Liver (tissue), 7 donors: ENCODE measurements at regions not wholly inside any gene's neighbourhood (a gene's known extent, or its start where the extent isn't known, plus 50 kb on each side); places are given as distances from the start of the nearest gene placed in this dataset.

ENCODE experiments used
- DNase-seq: peaks from one replicate; pipeline ENCODE4 v3.0.0-alpha.2; 2017; ENCODE audit warnings: low spot score
- H3K27ac ChIP-seq, 2 donors: one replicate each; pipeline ENCODE4 v1.7.0; 2013; ENCODE audit warnings: inconsistent platforms in 2 of 2, low read length in 2 of 2, control low read depth in 1 of 2, low read depth in 1 of 2, mild to moderate bottlenecking in 1 of 2
- H3K27me3 ChIP-seq, 4 donors: one replicate each; pipeline versions ENCODE4 v1.6.1 to v1.7.0; 2013; ENCODE audit warnings: low read length in 3 of 4, inconsistent platforms in 1 of 4, mild to moderate bottlenecking in 1 of 4, moderate library complexity in 1 of 4; ENCODE audit not compliant: control insufficient read depth in 4 of 4, insufficient read depth in 4 of 4
- H3K36me3 ChIP-seq, 4 donors: one replicate each; pipeline versions ENCODE4 v1.6.1 to v1.7.0; 2013; ENCODE audit warnings: low read length in 3 of 4, mild to moderate bottlenecking in 3 of 4, low read depth in 1 of 4, moderate library complexity in 1 of 4; ENCODE audit not compliant: control insufficient read depth in 4 of 4, insufficient read depth in 3 of 4
- H3K4me1 ChIP-seq, 4 donors: one replicate each; pipeline versions ENCODE4 v1.6.1 to v1.7.0; 2013; ENCODE audit warnings: low read length in 3 of 4, mild to moderate bottlenecking in 3 of 4, moderate library complexity in 1 of 4; ENCODE audit not compliant: control insufficient read depth in 4 of 4, insufficient read depth in 4 of 4
- H3K4me3 ChIP-seq, 3 donors: one replicate each; pipeline versions ENCODE4 v1.6.1 to v1.7.0; 2013; ENCODE audit warnings: low read length in 3 of 3, control low read depth in 1 of 3, low read depth in 1 of 3, mild to moderate bottlenecking in 1 of 3
- H3K9ac ChIP-seq, 2 donors: one replicate each; pipeline ENCODE4 v1.7.0; 2013; ENCODE audit warnings: low read length in 2 of 2, mild to moderate bottlenecking in 2 of 2, moderate library complexity in 2 of 2, control low read depth in 1 of 2, low read depth in 1 of 2
- H3K9me3 ChIP-seq, 4 donors: one replicate each; pipeline versions ENCODE4 v1.6.1 to v1.7.0; 2013; ENCODE audit warnings: low read length in 3 of 4; ENCODE audit not compliant: control insufficient read depth in 4 of 4
- EGR1 ChIP-seq, 2 donors: IDR thresholded peaks; 2 replicates each; pipeline ENCODE4 v1.6.1; 2016 to 2018; ENCODE audit warnings: antibody characterized with exemption in 2 of 2, low read depth in 2 of 2
- FOXA1 ChIP-seq: IDR thresholded peaks from 2 replicates; pipeline ENCODE4 v1.6.1; 2016; ENCODE audit warnings: antibody characterized with exemption
- GABPA ChIP-seq, 2 donors: IDR thresholded peaks in 1 of 2; conservative IDR thresholded peaks in 1 of 2; 2 replicates each; pipeline ENCODE4 v1.6.1; 2016; ENCODE audit warnings: antibody characterized with exemption in 2 of 2, mild to moderate bottlenecking in 1 of 2, moderate library complexity in 1 of 2
- HNF4A ChIP-seq, 2 donors: conservative IDR thresholded peaks; 2 replicates each; pipeline ENCODE4 v1.6.1; 2016; ENCODE audit warnings: antibody characterized with exemption in 2 of 2, mild to moderate bottlenecking in 2 of 2
- HNF4G ChIP-seq: IDR thresholded peaks from 2 replicates; pipeline ENCODE4 v1.6.1; 2016; ENCODE audit warnings: antibody characterized with exemption
- MAX ChIP-seq: IDR thresholded peaks from 2 replicates; pipeline ENCODE4 v1.6.1; 2016; ENCODE audit warnings: antibody characterized with exemption
- NR2F2 ChIP-seq: IDR thresholded peaks from 2 replicates; pipeline ENCODE4 v1.6.1; 2016; ENCODE audit warnings: antibody characterized with exemption
- RAD21 ChIP-seq, 2 donors: IDR thresholded peaks; 2 replicates each; pipeline ENCODE4 v1.6.1; 2016; ENCODE audit warnings: antibody characterized with exemption in 2 of 2, mild to moderate bottlenecking in 2 of 2
- RXRA ChIP-seq, 2 donors: IDR thresholded peaks; 2 replicates each; pipeline ENCODE4 v1.6.1; 2017 to 2018; ENCODE audit warnings: antibody characterized with exemption in 2 of 2, mild to moderate bottlenecking in 1 of 2
- SP1 ChIP-seq: IDR thresholded peaks from 2 replicates; pipeline ENCODE4 v1.6.1; 2018; ENCODE audit warnings: antibody characterized with exemption, mild to moderate bottlenecking
- TAF1 ChIP-seq: conservative IDR thresholded peaks from 2 replicates; pipeline ENCODE4 v1.6.1; 2016; ENCODE audit warnings: antibody characterized with exemption, mild to moderate bottlenecking
- YY1 ChIP-seq: IDR thresholded peaks from 2 replicates; pipeline ENCODE4 v1.6.1; 2016; ENCODE audit warnings: antibody characterized with exemption, mild to moderate bottlenecking
- WGBS: extraction: QIAGEN DNeasy Blood & Tissue Kit; methylation state at CpG from one replicate; pipeline ENCODE4 v1.1.7; 2013; 5-methylcytosine and 5-hydroxymethylcytosine counted together
- TF ChIP-seq, protein P1 (sequence below): IDR thresholded peaks from 2 replicates; pipeline ENCODE4 v1.6.1; 2016; ENCODE audit warnings: antibody characterized with exemption
- TF ChIP-seq, protein P2 (sequence below): IDR thresholded peaks from 2 replicates; pipeline ENCODE4 v1.6.1; 2016; ENCODE audit warnings: antibody characterized with exemption, mild to moderate bottlenecking
- TF ChIP-seq, protein P3 (sequence below): IDR thresholded peaks from 2 replicates; pipeline ENCODE4 v1.6.1; 2016; ENCODE audit warnings: antibody characterized with exemption
- donor health status: healthy.
- donor health status: healthy.
- donor health status: healthy.
- donor health status: healthy.

DNA sequence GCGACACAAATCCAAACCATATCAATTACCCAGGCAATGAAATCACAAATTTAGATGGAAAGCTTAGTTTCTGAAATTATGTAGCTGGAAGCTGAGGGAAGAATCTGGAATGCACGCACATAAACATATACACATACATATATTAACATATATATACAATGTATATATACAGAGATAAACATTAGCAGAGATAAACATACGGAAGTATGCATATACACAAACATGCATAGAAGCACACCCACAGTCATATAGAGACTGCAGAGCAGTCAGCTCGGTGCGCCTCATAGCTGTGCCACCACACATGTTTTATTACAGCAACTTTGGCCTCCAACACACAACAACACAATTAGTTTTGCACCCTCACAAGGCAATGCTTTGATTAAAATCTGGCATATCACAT lies 288.1 kb downstream of the TEX29 start:
- no peak for DNase-seq
- WGBS: 93% methylated on average over 5 of the region's 5 CpGs
- Histone ChIP-seq H3K4me3 (no peak overlapping the region), H3K9me3 (no peaks in the 10 kb centered on the region), H3K36me3 (no peaks in the 10 kb centered on the region), H3K27me3 (no peaks in the 10 kb centered on the region), H3K9ac (no peak overlapping the region), H3K4me1 (no peaks in the 10 kb centered on the region), H3K27ac (no peak overlapping the region)
- TF ChIP-seq MAX (no peak), FOXA1 (no peak), TAF1 (no peak), GABPA (IDR thresholded peaks at IDR 0.05 in 1 of 2, conservative IDR thresholded peaks at IDR 0.05 in 1 of 2) (no peak), RAD21 (IDR thresholded peaks at IDR 0.05) (no peak), YY1 (no peak), SP1 (no peak)
- TF ChIP-seq, protein P1, sequence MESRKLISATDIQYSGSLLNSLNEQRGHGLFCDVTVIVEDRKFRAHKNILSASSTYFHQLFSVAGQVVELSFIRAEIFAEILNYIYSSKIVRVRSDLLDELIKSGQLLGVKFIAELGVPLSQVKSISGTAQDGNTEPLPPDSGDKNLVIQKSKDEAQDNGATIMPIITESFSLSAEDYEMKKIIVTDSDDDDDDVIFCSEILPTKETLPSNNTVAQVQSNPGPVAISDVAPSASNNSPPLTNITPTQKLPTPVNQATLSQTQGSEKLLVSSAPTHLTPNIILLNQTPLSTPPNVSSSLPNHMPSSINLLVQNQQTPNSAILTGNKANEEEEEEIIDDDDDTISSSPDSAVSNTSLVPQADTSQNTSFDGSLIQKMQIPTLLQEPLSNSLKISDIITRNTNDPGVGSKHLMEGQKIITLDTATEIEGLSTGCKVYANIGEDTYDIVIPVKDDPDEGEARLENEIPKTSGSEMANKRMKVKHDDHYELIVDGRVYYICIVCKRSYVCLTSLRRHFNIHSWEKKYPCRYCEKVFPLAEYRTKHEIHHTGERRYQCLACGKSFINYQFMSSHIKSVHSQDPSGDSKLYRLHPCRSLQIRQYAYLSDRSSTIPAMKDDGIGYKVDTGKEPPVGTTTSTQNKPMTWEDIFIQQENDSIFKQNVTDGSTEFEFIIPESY: no peak
- TF ChIP-seq, protein P2, sequence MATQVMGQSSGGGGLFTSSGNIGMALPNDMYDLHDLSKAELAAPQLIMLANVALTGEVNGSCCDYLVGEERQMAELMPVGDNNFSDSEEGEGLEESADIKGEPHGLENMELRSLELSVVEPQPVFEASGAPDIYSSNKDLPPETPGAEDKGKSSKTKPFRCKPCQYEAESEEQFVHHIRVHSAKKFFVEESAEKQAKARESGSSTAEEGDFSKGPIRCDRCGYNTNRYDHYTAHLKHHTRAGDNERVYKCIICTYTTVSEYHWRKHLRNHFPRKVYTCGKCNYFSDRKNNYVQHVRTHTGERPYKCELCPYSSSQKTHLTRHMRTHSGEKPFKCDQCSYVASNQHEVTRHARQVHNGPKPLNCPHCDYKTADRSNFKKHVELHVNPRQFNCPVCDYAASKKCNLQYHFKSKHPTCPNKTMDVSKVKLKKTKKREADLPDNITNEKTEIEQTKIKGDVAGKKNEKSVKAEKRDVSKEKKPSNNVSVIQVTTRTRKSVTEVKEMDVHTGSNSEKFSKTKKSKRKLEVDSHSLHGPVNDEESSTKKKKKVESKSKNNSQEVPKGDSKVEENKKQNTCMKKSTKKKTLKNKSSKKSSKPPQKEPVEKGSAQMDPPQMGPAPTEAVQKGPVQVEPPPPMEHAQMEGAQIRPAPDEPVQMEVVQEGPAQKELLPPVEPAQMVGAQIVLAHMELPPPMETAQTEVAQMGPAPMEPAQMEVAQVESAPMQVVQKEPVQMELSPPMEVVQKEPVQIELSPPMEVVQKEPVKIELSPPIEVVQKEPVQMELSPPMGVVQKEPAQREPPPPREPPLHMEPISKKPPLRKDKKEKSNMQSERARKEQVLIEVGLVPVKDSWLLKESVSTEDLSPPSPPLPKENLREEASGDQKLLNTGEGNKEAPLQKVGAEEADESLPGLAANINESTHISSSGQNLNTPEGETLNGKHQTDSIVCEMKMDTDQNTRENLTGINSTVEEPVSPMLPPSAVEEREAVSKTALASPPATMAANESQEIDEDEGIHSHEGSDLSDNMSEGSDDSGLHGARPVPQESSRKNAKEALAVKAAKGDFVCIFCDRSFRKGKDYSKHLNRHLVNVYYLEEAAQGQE: no peak
- TF ChIP-seq, protein P3, sequence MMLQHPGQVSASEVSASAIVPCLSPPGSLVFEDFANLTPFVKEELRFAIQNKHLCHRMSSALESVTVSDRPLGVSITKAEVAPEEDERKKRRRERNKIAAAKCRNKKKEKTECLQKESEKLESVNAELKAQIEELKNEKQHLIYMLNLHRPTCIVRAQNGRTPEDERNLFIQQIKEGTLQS: no peak

- TF ChIP-seq, protein P1: no peak
- TF ChIP-seq HNF4G (no peak), NR2F2 (no peak), FOXA1 (no peak), RXRA (IDR thresholded peaks at IDR 0.05) (no peak), SP1 (no peak), EGR1 (IDR thresholded peaks at IDR 0.05; ENCODE audit: low read depth in 2 of 2) (no peak), HNF4A (conservative IDR thresholded peaks at IDR 0.05) (no peak), YY1 (no peak), TAF1 (no peak)
- TF ChIP-seq, protein P3: no peak
- TF ChIP-seq, protein P2: no peak
- no peak overlapping the region for H3K4me3 ChIP-seq
- H3K4me1 ChIP-seq: peaks cover 4 to 8% (median 6%) of the 10 kb centered on the region in 4 donors
- no peaks in the 10 kb centered on the region for H3K27me3 ChIP-seq
- no peaks in the 10 kb centered on the region for H3K36me3 ChIP-seq
- no peaks in the 10 kb centered on the region for H3K9me3 ChIP-seq
- no peak overlapping the region for H3K27ac ChIP-seq
- no peak for DNase-seq
- no peak overlapping the region for H3K9ac ChIP-seq
- 92% methylated on average over 9 of the region's 9 CpGs for WGBS
These were observed 289.2 kb downstream of the TEX29 start for GRCh38 chr13:111609631-111610030.
